GM19463 (cell line): ENCODE measurements at regions not wholly inside any gene's neighbourhood (a gene's known extent, or its start where the extent isn't known, plus 50 kb on each side); places are given as distances from the start of the nearest gene placed in this dataset.
"Not testable (repeated sequence)": the region's sequence is repeated elsewhere in the genome, so short reads cannot be mapped to it uniquely, and the experiment has no call there.

Experiments used
- ATAC-seq: cut with Tn5 transposase; IDR thresholded peaks from one replicate; pipeline ENCODE4 v1.9.1; 2021; ENCODE audit warnings: mild to moderate bottlenecking, moderate library complexity; ENCODE audit not compliant: unreplicated experiment

DNA sequence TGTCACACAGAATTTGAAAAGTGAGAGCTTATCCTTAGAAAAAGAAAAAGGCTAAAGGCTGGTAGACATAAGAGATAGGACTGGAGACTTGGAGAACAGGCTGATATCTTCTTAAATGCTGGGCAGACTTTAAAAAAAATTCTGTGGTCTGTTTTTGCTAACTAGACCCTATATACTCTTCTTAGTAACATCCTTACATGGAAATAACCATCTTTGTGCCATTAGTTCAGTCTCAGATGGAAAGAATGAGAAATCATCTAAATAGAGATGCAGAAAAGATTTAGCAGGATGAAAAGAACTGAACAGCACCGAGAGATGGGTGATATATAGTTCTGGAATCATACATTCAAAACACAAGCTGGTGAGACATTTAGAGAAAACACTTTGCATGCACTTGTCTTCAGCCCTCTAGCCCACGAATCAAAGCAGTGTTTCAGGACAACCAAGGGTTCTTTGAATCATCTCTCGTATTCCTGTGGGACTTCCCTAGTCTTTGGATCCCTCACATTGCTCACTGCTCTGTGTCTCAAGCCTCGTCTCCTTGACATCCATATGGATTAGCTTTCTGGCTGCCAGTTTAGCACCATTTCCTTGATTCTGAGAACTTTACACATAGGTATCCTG is 93.0 kb upstream of the LYSMD4 start:
- ATAC-seq: no peak

DNA sequence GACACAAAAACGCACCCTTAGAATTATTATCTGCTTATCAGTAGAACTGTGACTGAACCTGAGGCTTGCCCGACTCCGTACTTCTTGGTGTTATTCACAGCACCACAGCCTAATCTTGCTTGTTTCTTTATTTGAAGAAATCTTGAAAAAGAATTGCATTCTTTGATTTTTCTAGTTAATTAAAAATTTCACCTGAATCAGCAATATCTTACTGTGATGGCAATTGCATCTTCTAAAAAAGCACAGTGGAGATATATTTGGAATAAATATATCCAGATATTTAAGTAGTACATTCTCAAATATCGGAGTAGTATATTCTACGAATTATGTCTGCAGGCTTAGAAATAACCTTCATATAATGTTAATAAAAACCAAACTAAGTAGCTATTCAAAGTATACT is 90.1 kb upstream of the LYSMD4 start:
- ATAC-seq: no peak

DNA sequence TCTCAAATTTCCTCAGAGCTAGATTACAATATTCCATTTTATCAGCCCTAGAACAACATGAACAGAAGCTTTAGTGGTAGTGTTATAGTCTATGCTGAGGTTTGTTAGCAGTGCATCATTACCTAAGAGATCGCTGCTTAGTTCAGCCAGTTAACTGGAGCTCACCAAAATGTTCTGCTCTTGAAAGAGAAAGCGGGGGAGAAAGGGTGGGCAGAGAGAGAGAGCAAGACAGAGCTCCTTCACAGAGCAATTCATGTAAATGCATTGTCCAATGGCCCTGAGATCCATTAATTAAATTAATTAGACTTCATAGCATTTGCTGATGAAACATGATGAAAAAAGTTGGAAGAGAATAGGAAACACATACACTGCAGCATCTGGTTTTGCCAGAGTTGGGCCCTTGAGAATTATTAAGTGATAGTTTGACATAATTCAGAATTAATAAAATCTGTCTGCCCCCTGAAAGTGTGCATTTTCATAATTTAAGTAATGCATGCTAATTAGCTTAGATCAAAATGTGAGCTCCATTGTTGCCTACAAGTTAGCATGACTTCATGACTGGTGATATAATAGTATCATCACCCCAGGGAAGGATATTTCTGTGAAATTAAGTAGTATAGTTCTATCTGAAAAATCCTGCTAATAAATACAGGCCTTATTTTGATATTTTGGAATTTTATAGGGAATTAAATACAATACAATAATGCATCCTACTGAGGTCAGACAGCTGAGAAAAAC is 86.9 kb upstream of the LYSMD4 start:
- no peak for ATAC-seq

DNA sequence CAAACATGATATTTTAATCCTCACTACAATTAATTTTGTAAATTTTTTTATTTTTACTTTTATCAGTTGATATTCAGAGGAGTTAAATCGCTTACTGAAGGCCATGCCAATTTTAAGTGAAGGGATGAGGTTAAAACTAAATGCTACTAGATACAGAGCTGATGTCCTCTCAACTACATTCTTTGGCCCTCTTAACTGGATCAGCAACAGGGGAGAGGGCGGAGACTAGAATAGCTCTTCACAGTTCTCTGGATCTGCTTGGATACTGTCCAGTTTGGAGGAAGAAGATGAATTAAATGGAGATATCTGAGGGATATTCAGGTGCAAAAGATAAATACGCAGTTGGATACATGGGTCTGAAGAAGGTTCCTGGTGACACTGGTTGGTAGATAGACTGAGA is 85.6 kb upstream of the LYSMD4 start:
- ATAC-seq: no peak

DNA sequence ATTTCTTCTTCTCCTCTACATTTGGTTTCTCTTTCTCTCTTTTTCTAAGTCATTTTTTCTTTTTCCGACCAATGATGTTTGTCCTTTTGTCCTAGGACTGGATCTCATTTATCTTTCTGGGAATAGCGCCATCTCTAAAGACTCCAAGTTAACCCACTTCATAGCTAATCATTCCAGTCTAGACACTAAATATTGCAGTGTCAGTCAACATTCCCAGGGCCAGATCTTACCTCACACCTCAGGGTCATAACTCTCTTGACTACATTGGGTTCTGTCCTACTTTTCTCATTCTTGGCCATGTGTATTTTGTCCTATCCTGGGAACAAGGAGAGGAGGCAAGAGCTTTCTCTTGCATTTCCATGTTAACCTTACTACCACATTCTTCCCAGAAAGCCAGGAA is 83.6 kb upstream of the LYSMD4 start:
- not testable (repeated sequence) for ATAC-seq

DNA sequence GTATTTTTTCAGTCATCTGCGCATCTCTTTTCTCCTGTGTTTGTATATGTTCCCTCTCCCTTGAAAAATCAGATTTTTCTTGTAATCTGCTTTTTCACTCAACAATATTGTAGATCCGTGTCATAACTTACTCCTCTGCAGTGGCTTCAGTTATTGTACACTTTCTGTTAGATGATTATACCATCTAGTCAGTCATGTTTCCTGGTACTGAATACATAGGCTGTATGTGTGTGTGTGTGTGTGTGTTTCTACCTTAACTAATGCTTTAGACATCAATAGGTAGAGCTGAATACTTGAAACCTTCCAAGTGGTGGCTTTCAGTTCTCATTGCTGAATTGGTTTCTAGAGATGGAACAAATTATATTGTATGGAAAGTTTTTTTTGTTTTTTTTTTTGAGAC is 77.4 kb upstream of the LYSMD4 start:
- not testable (repeated sequence) for ATAC-seq

DNA sequence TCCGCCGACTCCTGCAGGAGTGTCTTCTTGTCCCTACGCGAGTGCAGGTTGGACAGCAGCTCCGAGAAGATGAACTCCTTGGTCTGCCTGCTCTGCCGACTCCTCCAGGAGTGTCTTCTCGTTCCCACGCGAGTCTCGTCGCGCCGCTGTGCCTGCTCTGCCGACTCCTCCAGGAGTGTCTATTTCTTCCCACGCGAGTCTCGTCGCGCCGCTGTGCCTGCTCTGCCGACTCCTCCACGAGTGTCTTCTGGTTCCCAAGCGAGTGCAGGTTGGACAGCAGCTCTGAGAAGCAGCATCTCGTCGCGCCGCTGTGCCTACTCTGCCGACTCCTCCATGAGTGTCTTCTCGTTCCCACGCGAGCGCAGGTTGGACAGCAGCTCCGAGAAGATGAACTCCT is 66.6 kb upstream of the LYSMD4 start:
- ATAC-seq: not testable (repeated sequence)

DNA sequence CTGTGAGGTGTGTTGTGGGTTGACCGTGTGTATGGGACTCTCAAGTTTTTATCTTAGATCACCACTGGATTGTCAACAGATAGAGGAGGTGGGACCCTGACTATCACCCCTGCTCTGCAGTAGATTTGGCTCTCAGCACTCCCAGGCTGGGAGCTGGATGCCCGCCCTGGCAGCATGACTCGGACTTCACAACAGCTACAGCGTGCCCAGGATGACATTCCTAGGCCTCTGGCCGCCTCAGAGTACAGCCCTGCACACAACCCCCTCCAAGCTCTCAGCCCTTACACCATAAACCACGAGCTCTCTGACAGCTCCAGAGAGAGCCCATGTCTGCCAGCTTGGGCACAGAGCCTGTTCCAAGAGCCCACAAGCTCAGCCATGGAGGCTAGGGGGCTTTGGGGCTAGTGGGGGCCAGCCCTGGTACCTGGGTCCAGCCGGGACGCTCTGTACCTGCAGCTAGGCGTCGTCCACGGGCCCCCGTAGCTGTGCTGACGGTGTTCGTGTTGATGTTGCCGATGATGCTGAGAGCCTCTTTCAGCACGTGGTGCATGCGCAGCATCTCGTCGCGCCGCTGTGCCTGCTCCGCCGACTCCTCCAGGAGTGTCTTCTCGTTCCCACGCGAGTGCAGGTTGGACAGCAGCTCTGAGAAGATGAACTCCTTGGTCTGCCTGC is 66.1 kb upstream of the LYSMD4 start:
- not testable (repeated sequence) for ATAC-seq

DNA sequence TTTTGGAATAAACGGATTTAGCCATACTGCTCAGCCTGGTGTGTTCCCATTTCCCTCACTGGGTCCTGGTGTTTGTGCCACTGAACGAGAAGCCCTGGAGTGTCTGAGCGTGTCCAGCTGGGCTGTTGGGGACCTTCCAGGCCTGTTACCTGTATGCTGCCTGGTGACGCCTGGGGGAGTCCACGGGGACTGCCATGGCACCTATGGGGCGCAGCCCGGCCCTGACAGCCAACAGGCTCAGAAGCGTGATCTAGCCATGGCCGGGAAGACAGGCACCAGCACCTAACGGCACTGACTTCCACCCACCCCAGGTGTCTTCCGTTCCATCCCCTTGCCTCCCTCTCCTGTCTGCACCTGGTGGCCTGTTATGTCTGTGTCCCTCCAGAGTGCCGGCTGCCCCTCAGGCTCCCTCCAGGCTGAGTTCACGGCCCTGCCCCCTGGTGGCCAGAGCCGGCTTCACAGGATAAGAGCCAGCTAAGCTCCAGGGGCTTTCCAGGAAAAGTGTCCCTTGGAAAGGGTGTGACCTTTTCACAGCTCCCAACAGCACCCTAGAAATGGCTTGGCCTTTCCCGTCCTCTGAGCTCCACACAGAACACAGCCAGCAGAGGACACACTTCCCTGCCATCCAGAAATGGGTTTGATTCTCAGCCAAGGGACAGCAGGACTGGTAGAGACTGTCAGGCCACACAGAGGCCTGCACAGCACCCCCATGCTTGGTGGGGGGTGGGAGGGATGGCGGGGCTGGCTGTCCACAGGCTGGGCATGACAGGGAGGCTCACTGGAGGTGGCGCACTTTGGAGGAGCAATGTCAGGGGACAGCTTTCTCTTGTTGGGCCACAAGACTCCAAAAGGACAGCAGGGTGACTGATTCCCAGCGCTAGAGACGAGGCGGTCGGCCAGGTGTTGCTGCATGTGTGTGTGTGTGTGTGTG is 64.0 kb upstream of the LYSMD4 start:
- ATAC-seq: not testable (repeated sequence)

DNA sequence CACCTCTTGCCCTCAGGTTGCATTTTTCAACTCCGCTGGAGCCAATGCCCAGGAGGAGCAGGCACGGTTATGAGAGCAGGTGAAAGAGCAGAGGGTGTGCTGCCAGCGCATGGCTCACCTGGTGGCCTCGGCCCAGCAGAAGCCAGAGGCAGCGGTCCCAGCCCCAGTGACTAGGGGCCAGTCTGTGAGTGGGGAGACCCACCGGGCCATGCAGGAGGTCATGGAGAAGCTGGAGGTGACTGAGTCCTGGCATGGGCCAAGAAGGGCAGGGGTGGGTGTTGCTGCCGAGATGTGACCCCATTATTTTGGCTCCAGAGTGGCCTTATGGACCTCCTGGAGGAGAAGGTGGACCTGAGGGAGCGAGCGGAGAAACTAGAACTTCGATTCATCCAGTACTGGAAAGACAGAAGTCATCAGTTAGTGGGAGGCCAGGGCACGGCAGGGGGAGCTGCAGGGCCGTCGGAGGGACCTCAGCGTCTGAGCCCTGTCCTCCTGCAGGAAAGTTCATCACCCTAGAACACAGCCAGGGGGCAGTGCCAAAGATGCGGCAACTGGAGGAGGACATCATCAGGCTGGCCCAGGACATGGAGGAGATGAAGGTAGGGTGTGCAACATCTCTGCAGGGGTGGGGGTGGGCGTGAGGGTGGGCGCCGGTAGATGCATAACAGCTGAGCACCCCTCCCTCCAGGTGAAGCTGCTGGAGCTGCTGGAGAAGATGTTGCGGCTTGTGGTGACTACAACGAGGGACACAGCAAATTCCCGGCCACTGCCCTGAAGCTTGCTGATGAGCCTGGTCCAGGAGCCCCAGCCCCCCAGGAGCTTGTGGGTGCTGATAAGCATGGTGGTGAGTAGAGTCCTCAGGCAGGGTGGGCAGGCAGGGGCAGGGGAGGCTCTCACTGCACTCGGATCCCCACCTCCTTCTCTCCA is 58.9 kb upstream of the LYSMD4 start:
- not testable (repeated sequence) for ATAC-seq

DNA sequence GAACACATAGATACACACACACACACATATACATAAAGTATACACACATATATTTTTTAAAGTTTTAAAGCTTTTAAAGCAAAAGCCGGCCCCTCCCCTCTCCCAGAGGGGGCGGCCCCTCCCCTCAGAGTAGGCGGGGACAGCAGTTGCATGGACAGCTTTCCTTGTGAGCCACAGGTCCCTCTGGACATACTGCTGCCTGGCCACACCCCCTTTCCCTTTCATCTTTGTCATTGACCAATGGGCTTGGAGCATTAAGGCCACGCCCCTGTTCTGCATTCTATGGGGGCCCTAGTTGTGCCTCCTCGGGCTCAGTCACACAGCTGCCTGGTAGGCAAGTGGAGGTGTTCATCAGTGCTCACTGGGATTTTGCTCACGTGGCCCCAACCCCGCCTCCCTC is 57.5 kb upstream of the LYSMD4 start:
- not testable (repeated sequence) for ATAC-seq

DNA sequence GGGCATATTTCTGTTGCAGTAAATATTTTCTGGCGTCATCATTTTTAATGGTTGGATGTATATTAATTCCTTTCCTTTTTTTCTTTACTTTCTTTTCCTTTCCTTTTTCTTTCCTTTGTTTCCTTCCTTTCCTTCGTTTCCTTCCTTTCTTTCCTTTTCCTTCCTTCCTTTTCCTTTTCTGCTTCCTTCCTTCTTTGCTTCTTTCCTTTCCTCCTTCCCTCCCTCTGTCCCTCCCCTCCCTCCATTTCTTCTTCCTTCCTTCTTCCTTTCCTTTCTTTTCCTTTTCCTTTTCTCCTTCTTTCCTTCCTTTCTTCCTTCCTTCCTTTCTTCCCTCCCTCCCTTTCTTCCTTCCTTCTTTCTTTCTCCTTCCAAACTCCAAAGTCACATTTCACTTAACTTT is 54.9 kb upstream of the LYSMD4 start:
- no peak for ATAC-seq

DNA sequence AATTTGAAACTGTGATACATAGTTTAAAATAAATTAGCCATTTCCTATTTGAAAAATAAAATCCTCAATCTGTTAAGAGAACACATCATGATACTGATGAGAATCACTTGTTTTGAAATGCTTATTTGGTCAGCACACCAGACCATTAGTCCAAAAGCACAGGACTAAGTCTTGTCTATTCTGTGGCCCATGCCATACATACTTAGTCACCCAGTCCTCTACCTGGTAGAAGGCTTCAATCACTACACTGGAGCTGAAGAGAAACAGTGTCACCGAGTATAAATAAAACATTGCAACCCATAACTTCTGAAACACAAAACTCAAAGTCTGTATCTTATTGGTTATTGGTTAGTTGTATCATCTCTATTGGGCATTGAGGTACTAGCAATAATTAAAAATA is 51.6 kb upstream of the LYSMD4 start:
- ATAC-seq: not testable (repeated sequence)

DNA sequence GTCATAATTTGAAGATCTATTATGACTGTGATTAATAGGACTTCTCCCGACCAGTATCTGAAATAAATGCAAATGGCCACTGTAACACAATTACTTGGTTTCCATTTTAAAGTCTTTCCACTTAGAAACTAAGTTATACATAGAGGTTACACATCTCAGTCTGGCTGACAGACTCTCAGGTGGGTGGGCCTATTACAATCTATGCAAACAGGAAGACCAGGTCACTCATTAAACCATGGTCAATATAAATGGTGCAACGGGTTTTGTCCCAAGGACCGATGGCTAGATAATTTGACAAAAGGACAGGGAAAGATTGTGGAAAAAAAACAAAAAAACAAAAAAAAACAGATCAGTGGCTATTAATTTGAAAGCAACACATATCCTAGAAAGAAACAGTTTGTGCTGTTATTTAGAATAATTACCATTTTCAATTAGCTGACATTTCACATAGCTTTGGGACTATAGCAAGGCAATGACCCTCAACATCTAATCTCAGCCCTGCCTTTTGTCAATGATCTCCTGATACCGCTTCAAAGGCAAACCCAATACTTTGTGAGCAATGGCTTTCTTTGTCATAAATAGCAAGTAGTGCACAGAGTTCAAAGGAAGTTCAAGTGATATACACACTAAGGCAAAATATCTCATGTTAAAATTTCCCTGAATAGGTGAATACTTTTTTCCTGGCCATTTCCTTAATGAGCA is 50.8 kb upstream of the LYSMD4 start:
- ATAC-seq: not testable (repeated sequence)
